Stimulated activated CD4-positive, alpha-beta T cell treated with anti-CD3 and anti-CD28 coated beads, Interleukin-2, amount 100 ng/mL, for 48 hours (primary cell): ENCODE measurements at regions not wholly inside any gene's neighbourhood (a gene's known extent, or its start where the extent isn't known, plus 50 kb on each side); places are given as distances from the start of the nearest gene placed in this dataset.
"Not testable (repeated sequence)": the region's sequence is repeated elsewhere in the genome, so short reads cannot be mapped to it uniquely, and the experiment has no call there.

Source experiments
- DNase-seq, 2 donors: peaks; one replicate each; pipeline ENCODE4 v3.0.0-alpha.2; 2020

DNA sequence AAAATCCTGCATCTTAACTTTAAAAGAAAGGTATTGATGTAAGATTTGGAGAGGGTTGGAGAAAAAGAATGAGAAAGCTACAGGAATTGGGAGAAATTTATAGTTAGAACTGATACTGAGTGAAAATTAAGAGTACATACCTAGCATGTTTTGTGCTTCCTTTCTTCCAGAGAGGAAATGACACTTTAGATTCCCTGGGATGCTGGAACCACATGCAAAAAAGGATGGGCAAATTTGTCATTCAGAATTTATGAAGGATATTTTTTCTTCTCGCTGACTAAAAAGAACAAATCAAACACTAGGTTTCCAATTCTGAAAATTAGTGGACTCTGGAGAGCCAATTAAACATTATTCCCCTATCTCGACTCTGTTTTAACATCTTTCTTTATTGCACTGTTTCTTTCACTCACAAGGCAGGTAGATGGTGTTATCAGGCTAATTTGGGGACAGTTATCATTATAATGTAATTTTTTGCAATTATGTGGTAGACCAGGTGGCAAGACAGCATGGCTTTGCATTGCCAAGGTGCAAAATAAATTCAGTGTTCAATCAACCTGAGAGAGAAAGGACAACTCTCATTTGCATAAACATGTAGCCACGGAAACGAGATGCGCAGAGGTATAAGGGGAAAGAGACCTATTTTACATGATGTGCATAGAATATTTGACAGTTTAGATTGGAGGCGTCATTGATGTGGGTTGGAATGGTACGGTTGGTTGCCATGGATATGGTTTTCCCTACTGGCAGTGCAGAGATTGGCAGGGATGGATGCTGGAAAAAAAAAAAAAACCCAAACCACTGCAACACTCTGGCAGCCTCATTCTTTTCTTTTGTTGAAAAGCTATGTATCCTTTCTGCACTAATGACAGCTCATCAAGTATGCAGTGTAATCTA, 320.4 kb upstream of the CCNH start:
- DNase-seq: no peak

- DNase-seq: no peak
Measured at GRCh38 chr5:87729781-87730180, 317.1 kb upstream of the CCNH start.

DNA sequence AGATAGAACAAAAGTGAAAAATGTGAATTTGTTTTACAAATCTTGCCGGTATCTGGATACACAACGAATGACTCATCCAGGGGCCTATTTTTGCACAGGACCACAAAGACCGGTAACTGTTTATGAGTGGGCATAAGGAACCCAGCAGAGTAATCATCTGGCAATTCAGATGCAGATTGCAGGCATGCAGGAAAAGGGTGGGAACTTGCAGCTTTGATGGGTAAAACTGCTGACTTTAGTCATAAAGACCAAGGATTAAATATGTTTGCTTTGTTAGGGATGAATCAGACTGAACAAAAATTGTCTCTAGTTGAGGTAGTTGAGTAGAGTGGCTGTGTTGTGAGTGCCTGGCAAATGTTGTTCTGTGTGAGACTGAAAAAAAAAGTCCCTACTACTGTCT, 309.6 kb upstream of the CCNH start:
- no peak for DNase-seq

GRCh38 chr5:87718224-87718925, 305.6 kb upstream of the CCNH start:
- not testable (repeated sequence) for DNase-seq

DNA sequence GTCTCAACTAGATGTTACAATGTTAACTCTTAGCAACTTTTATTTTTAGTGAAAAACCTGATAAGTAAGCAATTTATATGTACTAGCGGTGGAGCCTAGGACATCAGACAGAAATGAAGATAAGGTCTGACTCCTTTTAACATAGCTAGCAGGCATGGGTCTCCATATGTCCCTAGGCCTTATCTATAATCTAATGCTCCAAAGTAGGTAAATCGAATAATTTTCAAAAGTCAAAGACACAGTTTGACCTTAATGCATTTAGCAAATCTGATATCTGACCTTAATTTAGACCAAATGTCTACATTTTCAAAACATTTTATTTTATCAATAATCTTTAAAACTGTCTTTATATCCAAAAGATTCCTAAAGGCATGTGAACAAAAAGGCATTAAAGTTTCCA, 305.0 kb upstream of the CCNH start:
- no peak for DNase-seq

DNA sequence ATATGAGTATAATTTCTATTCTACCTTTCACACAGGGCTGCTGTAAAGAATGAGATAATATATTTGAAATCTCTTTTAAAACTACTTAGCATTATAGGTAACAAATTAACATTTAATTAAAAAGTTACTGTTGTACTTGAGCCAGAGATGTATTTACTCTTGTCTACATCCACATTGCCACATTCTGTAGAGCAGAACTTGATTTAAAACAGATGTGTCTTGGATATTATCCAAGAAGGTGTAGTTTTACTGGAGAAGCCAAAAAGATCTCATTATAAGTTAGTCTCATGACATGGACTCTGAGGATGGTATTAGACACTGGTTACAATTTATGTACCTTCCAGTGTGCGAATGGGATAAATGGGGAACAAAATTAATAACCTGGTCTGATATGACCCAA, 293.1 kb upstream of the CCNH start:
- no peak for DNase-seq

DNA sequence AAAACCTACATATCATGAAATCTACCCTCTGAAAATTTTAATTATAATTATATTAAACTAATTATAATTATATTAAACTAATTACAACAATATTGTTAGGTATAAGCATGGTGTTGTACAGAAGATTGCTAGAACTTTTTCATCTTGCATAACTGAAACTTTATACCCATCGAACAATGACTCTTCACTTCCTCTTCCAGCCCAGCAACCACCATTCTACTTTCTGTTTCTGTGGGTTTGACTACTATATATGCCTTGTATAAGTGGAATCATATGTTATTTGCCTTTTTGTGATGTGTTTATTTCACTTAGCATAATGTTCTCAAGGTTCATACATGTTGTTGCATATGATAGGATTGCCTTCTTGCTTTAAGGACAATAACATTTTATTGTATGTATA, 274.2 kb upstream of the CCNH start:
- no peak for DNase-seq

GRCh38 chr5:87686018-87686417, 273.3 kb upstream of the CCNH start:
- DNase-seq: no peak

DNA sequence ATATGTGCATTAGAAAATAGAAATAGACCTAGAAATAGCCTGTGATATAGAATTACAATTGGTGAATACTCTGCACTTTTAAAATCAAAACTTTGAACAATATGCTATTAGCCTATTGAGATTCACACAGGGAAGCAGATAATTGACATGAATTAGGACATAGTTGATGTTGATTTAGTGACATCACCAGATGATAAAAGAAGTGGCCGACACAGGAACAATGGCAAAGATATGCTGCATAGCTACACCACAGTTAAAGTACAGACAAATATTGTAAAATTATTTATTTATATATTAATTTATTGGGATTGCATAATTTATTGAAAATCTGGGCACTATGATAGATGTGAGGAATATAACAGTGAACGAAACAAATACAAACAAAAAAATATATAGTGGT, 261.5 kb upstream of the CCNH start:
- DNase-seq: no peak

- no peak for DNase-seq
Measured at GRCh38 chr5:87671146-87671545, 258.4 kb upstream of the CCNH start.

GRCh38 chr5:87665166-87665565, 252.4 kb upstream of the CCNH start:
- no peak for DNase-seq

DNA sequence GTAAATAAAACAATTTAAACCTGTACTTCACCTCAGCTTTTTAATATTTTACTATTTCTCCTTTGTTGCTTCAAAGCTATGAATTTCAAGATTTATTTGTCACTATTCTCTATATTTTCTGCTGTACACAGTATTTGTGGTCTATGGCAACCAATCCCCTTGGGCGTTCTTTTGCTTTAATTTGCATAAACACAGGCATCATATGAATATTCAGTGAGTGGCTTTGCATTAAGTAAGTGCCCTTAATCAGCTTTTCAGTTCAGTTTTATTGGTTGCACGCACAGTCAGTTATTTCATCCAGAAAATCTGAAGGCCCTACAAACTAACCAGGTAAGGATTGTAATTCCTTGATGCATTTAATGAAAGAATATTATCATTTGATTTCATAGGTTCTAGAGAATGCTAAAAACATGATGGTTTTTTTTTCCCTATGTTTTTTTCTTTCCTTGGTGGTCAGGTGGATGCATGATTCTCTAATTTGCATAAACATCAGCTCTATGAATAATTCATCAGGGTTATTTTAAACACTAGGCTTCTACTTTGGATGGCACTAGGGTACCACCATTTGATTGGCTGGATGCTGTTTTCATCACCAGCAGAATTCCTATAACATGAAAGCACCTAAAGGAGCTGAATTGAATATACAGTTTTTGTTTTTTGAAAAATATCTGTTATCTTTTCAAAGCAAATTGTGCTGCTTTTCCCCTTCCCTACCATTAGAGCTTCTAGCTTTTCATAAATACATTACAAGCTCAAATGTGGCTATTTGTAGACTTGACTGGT, 249.2 kb upstream of the CCNH start:
- no peak for DNase-seq

DNA sequence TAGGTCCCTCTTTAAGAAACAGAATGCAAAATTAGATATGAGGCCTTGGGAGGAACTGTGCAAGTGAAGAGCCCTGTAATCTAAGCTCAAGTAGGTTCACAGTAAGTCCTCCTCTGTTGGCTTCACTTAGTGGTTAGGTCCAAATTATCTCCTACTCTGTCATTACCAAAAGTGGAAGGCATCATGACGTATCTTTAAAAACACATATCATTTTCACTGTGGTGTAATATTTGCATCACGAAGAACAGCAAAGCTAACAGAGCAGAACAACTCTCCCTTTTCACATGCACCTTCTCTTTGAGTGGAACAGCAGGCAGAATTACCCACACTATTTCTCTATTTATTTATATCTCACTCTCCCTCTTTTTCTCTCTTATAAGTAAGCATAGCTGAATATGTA, 240.5 kb upstream of the CCNH start:
- no peak for DNase-seq

GRCh38 chr5:87650284-87650683, 237.6 kb upstream of the CCNH start:
- no peak for DNase-seq

DNA sequence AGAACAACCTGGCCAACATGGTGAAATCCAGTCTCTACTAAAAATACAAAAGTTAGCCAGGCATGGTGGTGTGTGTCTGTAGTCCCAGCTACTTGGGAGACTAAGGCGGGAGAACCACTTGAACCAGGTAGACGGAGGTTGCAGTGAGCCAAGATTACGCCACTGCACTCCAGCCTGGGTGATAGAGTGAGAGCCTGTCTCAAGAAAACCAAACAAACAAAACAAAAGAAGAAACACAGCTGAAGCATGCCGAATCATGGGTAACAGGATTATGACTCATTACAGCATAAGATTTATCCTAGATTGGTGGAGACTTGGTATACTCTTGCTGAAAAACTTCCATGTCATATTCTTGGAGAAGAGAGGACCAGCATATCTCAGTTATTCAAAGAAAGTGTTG, 236.7 kb upstream of the CCNH start:
- DNase-seq: no peak

DNA sequence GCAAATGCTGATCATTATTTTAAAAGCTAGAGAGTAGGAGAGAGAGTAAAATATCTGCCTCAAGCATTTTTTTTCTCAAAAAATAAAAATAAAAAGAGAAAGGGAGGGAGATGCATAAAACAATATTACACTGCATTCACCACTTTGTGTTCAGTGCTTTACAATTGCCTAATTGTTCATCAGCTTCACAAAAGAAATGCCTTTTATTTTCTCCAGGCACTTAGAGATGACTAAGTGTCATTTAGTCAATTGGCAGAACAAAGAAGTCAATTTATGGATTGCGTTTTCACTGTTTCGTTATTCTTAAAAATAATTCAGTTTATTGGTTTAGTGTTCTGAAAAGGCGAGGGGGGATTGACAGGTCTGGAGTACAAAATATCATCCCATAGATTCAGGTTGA, 232.5 kb upstream of the CCNH start:
- DNase-seq: no peak

- DNase-seq: no peak
Measured at GRCh38 chr5:87640902-87641301, 228.2 kb upstream of the CCNH start.

DNA sequence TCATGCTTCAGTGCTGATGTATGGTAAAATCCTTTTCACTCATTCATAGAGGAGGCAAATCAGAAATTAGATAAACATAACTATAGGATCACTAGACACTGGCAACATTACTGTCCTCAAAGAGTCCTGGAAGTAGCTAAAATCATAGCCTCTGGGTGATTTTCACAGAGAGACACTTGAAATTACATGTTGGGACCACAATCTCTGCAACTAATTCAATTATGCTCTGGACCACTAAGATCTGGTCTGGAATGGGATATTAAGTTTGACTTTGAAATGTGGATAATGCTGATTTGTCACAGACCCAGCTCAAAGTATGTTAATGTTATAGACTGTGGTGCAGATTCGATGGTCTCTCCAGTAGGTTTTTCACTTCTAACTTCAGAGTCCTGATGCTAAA, 214.6 kb upstream of the CCNH start:
- no peak for DNase-seq

GRCh38 chr5:87608385-87608784, 195.7 kb upstream of the CCNH start:
- DNase-seq: no peak

GRCh38 chr5:87605663-87606062, 192.9 kb upstream of the CCNH start:
- no peak for DNase-seq

GRCh38 chr5:87599778-87600177, 187.0 kb upstream of the CCNH start:
- no peak for DNase-seq

DNA sequence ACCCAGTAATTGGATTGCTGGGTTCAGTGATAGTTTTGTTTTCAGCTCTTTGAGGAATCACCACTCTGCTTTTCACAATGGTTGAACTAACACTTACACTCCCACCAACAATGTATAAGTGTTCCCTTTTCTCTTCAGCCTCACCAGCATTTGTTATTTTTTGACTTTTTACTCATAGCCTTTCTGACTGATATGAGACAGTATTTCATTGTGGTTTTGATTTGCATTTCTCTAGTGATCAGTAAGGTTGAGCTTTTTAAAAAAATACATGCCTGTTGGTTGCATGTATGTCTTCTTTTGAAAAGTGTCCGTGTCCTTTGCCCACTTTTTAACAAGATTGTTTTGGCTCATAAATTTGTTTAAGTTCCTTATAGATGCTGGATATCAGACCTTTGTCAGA, 185.7 kb upstream of the CCNH start:
- no peak for DNase-seq

GRCh38 chr5:87594566-87594965, 181.8 kb upstream of the CCNH start:
- no peak for DNase-seq

GRCh38 chr5:87589587-87589986, 176.9 kb upstream of the CCNH start:
- DNase-seq: no peak
